NT2/D1 (cell line): ENCODE measurements at regions not wholly inside any gene's neighbourhood (a gene's known extent, or its start where the extent isn't known, plus 50 kb on each side); places are given as distances from the start of the nearest gene placed in this dataset.

Experiments
- SUZ12 ChIP-seq: IDR thresholded peaks from 2 replicates; pipeline ENCODE4 v1.6.1; 2011; ENCODE audit not compliant: insufficient read length, insufficient read depth; ENCODE audit errors: extremely low read depth
- ZNF274 ChIP-seq: IDR thresholded peaks from 2 replicates; pipeline ENCODE4 v1.6.1; 2011; ENCODE audit warnings: mild to moderate bottlenecking, low read depth, low read length

DNA sequence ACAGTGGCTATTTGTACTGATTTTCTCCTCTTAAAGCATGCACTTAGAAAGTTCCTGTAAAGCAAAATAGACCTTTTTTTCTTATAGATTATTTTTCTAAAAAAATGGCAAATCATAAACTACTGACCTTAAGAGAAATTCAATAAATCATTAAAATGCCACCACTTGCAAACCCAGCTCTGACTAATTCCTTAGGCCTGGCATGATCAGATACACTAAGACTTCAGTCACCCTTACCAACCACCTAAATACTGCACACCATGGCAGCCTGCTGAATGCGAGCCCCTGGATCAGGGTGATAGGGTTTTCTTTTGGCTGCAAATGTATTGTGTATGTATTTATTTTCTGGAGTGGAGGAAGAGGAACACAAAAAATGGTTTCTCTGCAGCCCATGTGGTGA lies 370.6 kb upstream of the TBL1XR1 start:
- TF ChIP-seq ZNF274: no peak
- no peak for TF ChIP-seq SUZ12
